GM12892 (cell line): ENCODE measurements at regions not wholly inside any gene's neighbourhood (a gene's known extent, or its start where the extent isn't known, plus 50 kb on each side); places are given as distances from the start of the nearest gene placed in this dataset.

ENCODE experiments used
- POLR2A ChIP-seq: IDR thresholded peaks from 2 replicates; pipeline ENCODE4 v1.6.1; 2011; ENCODE audit warnings: low read depth, low read length, control low read depth
- TAF1 ChIP-seq: IDR thresholded peaks from 2 replicates; pipeline ENCODE4 v1.6.1; 2011; ENCODE audit warnings: low read depth, mild to moderate bottlenecking, control low read depth, low read length, borderline replicate concordance

GRCh38 chr3:82262193-82262592 lies 500.7 kb upstream of the GBE1 start:
- no peak for TF ChIP-seq POLR2A
- TF ChIP-seq TAF1: no peak
